Uterus (tissue), 3 donors: ENCODE measurements at regions not wholly inside any gene's neighbourhood (a gene's known extent, or its start where the extent isn't known, plus 50 kb on each side); places are given as distances from the start of the nearest gene placed in this dataset.

Experiments used
- DNase-seq, 2 donors: peaks; one replicate each; pipeline ENCODE4 v3.0.0-alpha.2; 2019 to 2020
- H3K27ac ChIP-seq, 2 donors: fragments of 200-600 bp; sonication (generic); 1 replicate in 1 of 2; 2 replicates in 1 of 2; pipeline ENCODE4 v1.5.1; 2016 to 2018
- H3K27me3 ChIP-seq, 2 donors: fragments of 200-600 bp; sonication (generic); one replicate each; pipeline ENCODE4 v1.5.1; 2018 to 2019; ENCODE audit warnings: control low read depth in 1 of 2
- H3K36me3 ChIP-seq, 2 donors: fragments of 200-600 bp; sonication (generic); one replicate each; pipeline ENCODE4 v1.5.1; 2019; ENCODE audit warnings: control low read depth in 1 of 2
- H3K4me1 ChIP-seq, 2 donors: fragments of 200-600 bp; sonication (generic); one replicate each; pipeline ENCODE4 v1.5.1; 2018 to 2019; ENCODE audit warnings: control low read depth in 1 of 2
- H3K4me3 ChIP-seq, 2 donors: fragments of 200-600 bp; sonication (generic); 1 replicate in 1 of 2; 2 replicates in 1 of 2; pipeline ENCODE4 v1.5.1; 2018 to 2019; ENCODE audit warnings: mild to moderate bottlenecking in 1 of 2
- H3K9me3 ChIP-seq, 2 donors: fragments of 200-600 bp; sonication (generic); one replicate each; pipeline ENCODE4 v1.5.1; 2019; ENCODE audit warnings: control low read depth in 1 of 2
- POLR2A ChIP-seq, 2 donors: fragments of 450-650 bp; IDR thresholded peaks; one replicate each; pipeline ENCODE4 v1.6.1; 2016; ENCODE audit warnings: antibody characterized with exemption in 2 of 2, mild to moderate bottlenecking in 1 of 2, moderate library complexity in 1 of 2
- intact Hi-C: fragments of 100-400 bp; cut with DNase I; formaldehyde crosslinking; loops from one replicate; pipeline ENCODE4 v1.15.1; 2023; ENCODE audit warnings: low total_unique reads
- TF ChIP-seq, protein P1 (sequence below), 4 experiments: fragments of 200-600 bp in 2 of 4; fragments of 450-650 bp in 2 of 4; sonication (generic) in 2 of 4; IDR thresholded peaks; one replicate each; pipeline ENCODE4 v1.5.1; 2016 to 2019; ENCODE audit warnings: antibody characterized with exemption in 4 of 4, mild to moderate bottlenecking in 2 of 4, moderate library complexity in 1 of 4
- donor health status: DM: yes; HTN: yes; CAD: no.

DNA sequence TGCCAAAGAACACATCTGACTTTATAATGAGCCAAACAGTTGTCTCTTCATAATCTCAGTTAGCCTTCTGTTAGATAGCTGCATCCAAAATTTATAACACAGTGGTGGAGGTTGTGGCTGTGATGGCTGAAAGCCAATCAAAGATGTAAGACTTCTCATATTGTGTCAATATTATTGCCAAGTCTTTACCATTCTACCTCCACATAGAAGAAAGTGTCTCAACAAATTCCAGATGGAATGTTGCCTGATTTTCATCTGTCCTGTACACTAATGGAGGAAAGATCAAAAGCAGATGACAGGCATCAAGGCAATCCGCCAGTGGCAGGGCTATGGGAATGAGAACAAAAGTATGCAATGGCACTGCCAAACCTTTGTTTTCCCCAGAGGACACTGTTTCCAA lies 813.1 kb upstream of the NOVA1 start:
- Histone ChIP-seq H3K4me1 (no peaks in the 10 kb centered on the region), H3K9me3 (no peaks in the 10 kb centered on the region), H3K4me3 (no peak overlapping the region), H3K36me3 (no peaks in the 10 kb centered on the region), H3K27me3 (no peaks in the 10 kb centered on the region), H3K27ac (no peak overlapping the region)
- no peak for TF ChIP-seq POLR2A (IDR thresholded peaks at IDR 0.05)
- TF ChIP-seq, protein P1, sequence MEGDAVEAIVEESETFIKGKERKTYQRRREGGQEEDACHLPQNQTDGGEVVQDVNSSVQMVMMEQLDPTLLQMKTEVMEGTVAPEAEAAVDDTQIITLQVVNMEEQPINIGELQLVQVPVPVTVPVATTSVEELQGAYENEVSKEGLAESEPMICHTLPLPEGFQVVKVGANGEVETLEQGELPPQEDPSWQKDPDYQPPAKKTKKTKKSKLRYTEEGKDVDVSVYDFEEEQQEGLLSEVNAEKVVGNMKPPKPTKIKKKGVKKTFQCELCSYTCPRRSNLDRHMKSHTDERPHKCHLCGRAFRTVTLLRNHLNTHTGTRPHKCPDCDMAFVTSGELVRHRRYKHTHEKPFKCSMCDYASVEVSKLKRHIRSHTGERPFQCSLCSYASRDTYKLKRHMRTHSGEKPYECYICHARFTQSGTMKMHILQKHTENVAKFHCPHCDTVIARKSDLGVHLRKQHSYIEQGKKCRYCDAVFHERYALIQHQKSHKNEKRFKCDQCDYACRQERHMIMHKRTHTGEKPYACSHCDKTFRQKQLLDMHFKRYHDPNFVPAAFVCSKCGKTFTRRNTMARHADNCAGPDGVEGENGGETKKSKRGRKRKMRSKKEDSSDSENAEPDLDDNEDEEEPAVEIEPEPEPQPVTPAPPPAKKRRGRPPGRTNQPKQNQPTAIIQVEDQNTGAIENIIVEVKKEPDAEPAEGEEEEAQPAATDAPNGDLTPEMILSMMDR (IDR thresholded peaks at IDR 0.05) = no peak
- DNase-seq = no peak
- intact Hi-C loops = no loop called here

DNA sequence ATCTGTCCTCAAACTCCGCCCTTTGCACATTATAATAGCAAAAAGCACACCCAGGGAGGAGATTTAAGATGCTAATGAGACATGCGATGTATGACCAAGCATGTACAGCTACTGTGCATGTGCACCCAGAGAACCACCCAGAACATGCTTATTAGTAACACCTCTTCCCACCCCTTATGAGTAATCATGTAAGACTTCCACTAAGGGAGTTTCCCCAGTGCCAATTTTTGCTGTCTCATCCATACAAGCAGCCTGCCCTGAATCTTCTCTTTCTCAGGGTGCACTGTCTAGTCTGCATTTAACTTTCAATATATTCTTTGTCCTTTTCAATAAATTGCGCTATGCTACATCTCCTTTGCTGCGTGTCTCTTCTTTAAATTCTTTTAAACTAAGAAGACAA lies 830.0 kb upstream of the NOVA1 start:
- Histone ChIP-seq H3K27ac (no peak overlapping the region), H3K27me3 (no peaks in the 10 kb centered on the region), H3K9me3 (no peaks in the 10 kb centered on the region), H3K4me3 (no peak overlapping the region), H3K4me1 (no peaks in the 10 kb centered on the region), H3K36me3 (no peaks in the 10 kb centered on the region)
- no peak for DNase-seq
- TF ChIP-seq, protein P1 (IDR thresholded peaks at IDR 0.05) = no peak
- TF ChIP-seq POLR2A (IDR thresholded peaks at IDR 0.05) = no peak
- intact Hi-C loops = no loop called here

DNA sequence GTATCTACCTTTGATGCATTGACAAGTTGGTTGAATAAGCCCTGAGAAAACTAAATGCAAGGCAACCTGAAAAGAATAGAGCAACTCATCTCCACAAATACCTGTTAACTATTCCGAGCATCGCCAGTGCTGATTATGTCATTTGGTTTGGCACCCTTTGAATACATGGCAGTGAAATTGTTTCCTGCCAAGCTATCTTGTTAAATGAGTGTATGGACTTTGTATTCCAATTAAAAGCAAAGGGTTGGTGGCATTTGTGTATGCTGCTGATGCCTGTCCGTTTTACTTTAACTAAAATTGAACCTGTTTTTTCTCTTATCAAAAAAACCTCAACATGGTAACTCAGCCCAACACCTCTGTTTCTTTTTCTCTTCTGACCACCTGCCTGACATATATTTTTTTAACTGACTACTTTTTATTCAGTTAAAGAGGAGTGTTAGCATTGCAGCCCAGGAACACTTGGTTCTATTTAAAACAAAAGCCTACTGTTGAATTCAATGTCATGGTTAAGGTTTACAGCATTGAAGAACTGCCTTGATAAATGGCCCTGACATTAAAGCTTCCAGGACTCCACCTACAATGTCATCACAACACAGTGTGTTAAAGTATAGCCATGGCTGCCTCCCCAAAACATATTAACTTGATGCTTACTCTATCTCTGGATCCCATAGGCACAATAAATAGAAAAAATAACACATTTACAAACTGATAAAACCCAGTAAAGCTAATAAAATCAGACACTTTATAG lies 838.3 kb upstream of the NOVA1 start:
- no peaks in the 10 kb centered on the region for H3K27me3 ChIP-seq

DNA sequence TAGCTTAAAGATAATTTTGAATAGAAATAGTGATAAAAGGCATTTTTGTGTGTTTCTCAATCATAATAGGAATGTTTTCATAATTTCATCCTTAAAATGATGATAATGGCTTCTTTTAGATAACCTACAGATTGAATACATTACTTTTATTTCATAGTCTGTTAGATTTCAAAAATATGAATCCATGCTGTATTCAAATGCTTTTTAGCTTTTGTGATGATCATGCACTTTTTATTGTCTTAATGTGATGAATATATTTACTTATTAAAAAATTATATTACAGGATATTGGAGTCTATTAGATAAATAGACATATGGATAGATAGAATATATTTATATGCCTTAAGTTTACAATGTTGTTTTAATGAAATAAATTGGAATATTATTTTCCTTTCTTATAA lies 886.8 kb upstream of the NOVA1 start:
- Histone ChIP-seq H3K9me3 (no peaks in the 10 kb centered on the region), H3K4me3 (no peak overlapping the region), H3K27ac (no peak overlapping the region), H3K36me3 (no peaks in the 10 kb centered on the region), H3K27me3 (no peaks in the 10 kb centered on the region), H3K4me1 (no peaks in the 10 kb centered on the region)
- DNase-seq = no peak
- intact Hi-C loops = no loop called here
- TF ChIP-seq POLR2A (IDR thresholded peaks at IDR 0.05) = no peak
- TF ChIP-seq, protein P1 (IDR thresholded peaks at IDR 0.05) = no peak

More for the DNA sequence above, 838.3 kb upstream of the NOVA1 start:
- TF ChIP-seq, protein P1 (IDR thresholded peaks at IDR 0.05) = no peak
- no peak for TF ChIP-seq POLR2A (IDR thresholded peaks at IDR 0.05)
- H3K4me3 ChIP-seq = no peak overlapping the region
- intact Hi-C loops = no loop called here
- H3K36me3 ChIP-seq = no peaks in the 10 kb centered on the region
- no peak overlapping the region for H3K27ac ChIP-seq
- H3K4me1 ChIP-seq = no peaks in the 10 kb centered on the region
- H3K9me3 ChIP-seq = no peaks in the 10 kb centered on the region
- no peak for DNase-seq

DNA sequence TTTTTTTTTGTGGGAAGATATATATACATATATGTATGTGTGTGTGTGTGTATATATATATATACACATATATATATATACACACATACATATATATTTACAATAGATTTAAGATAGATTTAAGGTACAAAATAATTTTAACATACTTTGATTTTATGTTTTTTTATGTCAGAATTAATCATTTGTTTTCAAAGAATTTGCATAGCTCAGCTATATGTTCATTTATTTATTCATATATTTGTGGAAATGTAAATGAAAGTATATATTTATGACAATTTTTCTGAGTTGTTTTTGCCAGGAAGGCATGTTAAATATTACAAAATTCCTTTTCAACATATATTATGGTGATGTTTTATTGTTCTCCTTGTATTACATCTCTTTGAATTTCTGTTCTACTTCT lies 887.4 kb upstream of the NOVA1 start:
- DNase-seq = no peak
- Histone ChIP-seq H3K4me3 (no peak overlapping the region), H3K27ac (no peak overlapping the region), H3K27me3 (no peaks in the 10 kb centered on the region), H3K9me3 (no peaks in the 10 kb centered on the region), H3K36me3 (no peaks in the 10 kb centered on the region), H3K4me1 (no peaks in the 10 kb centered on the region)
- TF ChIP-seq, protein P1 (IDR thresholded peaks at IDR 0.05) = no peak
- TF ChIP-seq POLR2A (IDR thresholded peaks at IDR 0.05) = no peak
- intact Hi-C loops = no loop called here
